Endodermal cell (in vitro differentiated cells): ENCODE measurements at regions not wholly inside any gene's neighbourhood (a gene's known extent, or its start where the extent isn't known, plus 50 kb on each side); places are given as distances from the start of the nearest gene placed in this dataset.
A peak's percentile ranks its signal among the peaks of the same experiment; 100 is the strongest.

Experiments
- DNase-seq: peaks from one replicate; pipeline ENCODE4 v3.0.0-alpha.2; 2017
- H3K27ac ChIP-seq: 2 replicates; pipeline ENCODE4 v1.5.1; 2013; ENCODE audit warnings: mild to moderate bottlenecking, low read depth, low read length, moderate library complexity
- H3K27me3 ChIP-seq: 2 replicates; pipeline ENCODE4 v1.6.1; 2013; ENCODE audit warnings: mild to moderate bottlenecking, low read length, moderate library complexity; ENCODE audit not compliant: insufficient read depth, control insufficient read depth, poor library complexity, severe bottlenecking
- H3K36me3 ChIP-seq: 2 replicates; pipeline ENCODE4 v1.7.0; 2013; ENCODE audit warnings: mild to moderate bottlenecking, low read length, moderate library complexity; ENCODE audit not compliant: control insufficient read depth, insufficient read depth
- H3K4me1 ChIP-seq: one replicate; pipeline ENCODE4 v1.7.0; 2013; ENCODE audit warnings: low read length; ENCODE audit not compliant: control insufficient read depth, insufficient read depth
- H3K4me3 ChIP-seq: 2 replicates; pipeline ENCODE4 v1.5.1; 2013; ENCODE audit warnings: mild to moderate bottlenecking, low read length, moderate library complexity
- H3K9ac ChIP-seq: 2 replicates; pipeline ENCODE4 v1.6.1; 2013; ENCODE audit warnings: mild to moderate bottlenecking, low read length, moderate library complexity; ENCODE audit not compliant: poor library complexity, severe bottlenecking; ENCODE audit errors: extremely low read depth
- H3K9me3 ChIP-seq: 2 replicates; pipeline ENCODE4 v1.6.1; 2013; ENCODE audit warnings: mild to moderate bottlenecking, low read length, moderate library complexity; ENCODE audit not compliant: control insufficient read depth
- H3K27ac Mint-ChIP-seq: 2 replicates; pipeline ENCODE4 v1.8.0; 2020; ENCODE audit warnings: mixed read lengths
- H3K27me3 Mint-ChIP-seq: 2 replicates; pipeline ENCODE4 v1.8.0; 2021; ENCODE audit warnings: mild to moderate bottlenecking, mixed read lengths; ENCODE audit not compliant: insufficient read depth
- H3K36me3 Mint-ChIP-seq: 2 replicates; pipeline ENCODE4 v1.8.0; 2020; ENCODE audit warnings: low read depth, mixed read lengths
- H3K4me1 Mint-ChIP-seq: 2 replicates; pipeline ENCODE4 v1.8.0; 2020; ENCODE audit warnings: mixed read lengths
- H3K4me3 Mint-ChIP-seq: 2 replicates; pipeline ENCODE4 v1.8.0; 2020; ENCODE audit warnings: mild to moderate bottlenecking, moderate library complexity, mixed read lengths
- H3K9me3 Mint-ChIP-seq: 2 replicates; pipeline ENCODE4 v1.8.0; 2020; ENCODE audit warnings: mild to moderate bottlenecking, mixed read lengths
- WGBS, 2 experiments: methylation state at CpG; one replicate each; pipeline versions ENCODE4 v1.1.5 to v1.1.7; 2013; ENCODE audit warnings: missing lambda C conversion rate in 2 of 2, mixed read lengths in 1 of 2; ENCODE audit not compliant: insufficient coverage in 1 of 2, insufficient read length in 1 of 2; 5-methylcytosine and 5-hydroxymethylcytosine counted together
- TF ChIP-seq, protein P1 (sequence below): fragments of 200-600 bp; sonication (generic); conservative IDR thresholded peaks from 2 replicates; pipeline ENCODE4 v1.5.0; 2021; ENCODE audit warnings: antibody characterized with exemption, mild to moderate bottlenecking

DNA sequence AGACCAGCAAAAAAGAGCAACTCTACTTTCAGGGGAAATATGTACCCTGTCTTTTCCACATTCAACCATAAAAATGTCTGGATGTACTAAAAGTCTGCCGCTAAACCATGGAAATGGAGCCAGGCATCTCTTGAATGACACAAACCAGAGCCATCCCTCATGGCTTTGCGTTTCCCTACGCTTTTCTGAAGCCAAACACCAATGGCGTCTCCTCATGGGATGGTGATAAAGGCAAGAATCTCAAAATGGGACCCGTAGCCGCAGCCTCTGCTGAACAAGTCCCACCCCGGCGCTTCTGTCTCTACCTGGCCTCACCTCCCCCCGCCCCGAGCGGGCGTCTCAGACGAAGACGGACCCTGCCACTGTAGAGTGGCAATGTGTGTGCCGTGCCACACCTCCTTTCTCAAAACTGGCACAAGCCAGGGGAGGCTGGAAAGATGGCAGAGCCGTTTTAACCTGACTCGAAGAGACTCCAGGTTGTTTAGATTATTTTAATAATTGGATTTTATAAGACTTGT, 80.3 kb upstream of the AFDN start:
- H3K27ac Mint-ChIP-seq = peak overlapping the region; percentile 26

DNA sequence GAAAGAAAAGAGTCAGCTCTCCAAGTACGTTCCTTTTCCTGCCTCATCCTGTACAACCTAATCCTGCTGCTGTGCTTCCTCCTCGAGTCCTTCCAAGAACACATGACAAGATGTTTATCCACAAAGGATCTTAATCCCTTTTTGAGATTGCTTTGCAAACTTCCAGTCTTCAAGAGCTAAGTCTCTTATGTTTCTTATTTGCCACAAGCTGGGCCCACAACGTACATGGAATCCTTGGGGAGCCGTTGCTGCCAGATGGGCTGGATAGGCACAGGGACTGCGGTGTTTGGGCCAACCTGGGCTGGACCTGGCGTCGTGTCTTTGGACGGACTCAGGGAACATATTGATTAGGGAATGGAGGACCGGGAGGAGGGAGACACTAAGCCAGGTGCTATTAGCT, 79.7 kb upstream of the AFDN start:
- H3K4me3 ChIP-seq = no peak overlapping the region
- H3K9me3 Mint-ChIP-seq = peaks cover 4% of the 10 kb centered on the region
- peak overlapping the region; percentile 16 for H3K27ac Mint-ChIP-seq
- WGBS, 2 experiments = 90 to 96% methylated on average over 7 to 9 of the region's 9 CpGs
- TF ChIP-seq, protein P1, sequence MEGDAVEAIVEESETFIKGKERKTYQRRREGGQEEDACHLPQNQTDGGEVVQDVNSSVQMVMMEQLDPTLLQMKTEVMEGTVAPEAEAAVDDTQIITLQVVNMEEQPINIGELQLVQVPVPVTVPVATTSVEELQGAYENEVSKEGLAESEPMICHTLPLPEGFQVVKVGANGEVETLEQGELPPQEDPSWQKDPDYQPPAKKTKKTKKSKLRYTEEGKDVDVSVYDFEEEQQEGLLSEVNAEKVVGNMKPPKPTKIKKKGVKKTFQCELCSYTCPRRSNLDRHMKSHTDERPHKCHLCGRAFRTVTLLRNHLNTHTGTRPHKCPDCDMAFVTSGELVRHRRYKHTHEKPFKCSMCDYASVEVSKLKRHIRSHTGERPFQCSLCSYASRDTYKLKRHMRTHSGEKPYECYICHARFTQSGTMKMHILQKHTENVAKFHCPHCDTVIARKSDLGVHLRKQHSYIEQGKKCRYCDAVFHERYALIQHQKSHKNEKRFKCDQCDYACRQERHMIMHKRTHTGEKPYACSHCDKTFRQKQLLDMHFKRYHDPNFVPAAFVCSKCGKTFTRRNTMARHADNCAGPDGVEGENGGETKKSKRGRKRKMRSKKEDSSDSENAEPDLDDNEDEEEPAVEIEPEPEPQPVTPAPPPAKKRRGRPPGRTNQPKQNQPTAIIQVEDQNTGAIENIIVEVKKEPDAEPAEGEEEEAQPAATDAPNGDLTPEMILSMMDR = no peak
- no peak overlapping the region for H3K27ac ChIP-seq
- no peak overlapping the region for H3K4me3 Mint-ChIP-seq
- peaks cover 8% of the 10 kb centered on the region for H3K9me3 ChIP-seq
- peaks cover 42% of the 10 kb centered on the region for H3K4me1 ChIP-seq
- H3K36me3 ChIP-seq = no peaks in the 10 kb centered on the region
- no peaks in the 10 kb centered on the region for H3K36me3 Mint-ChIP-seq
- no peak overlapping the region for H3K9ac ChIP-seq
- peaks cover 58% of the 10 kb centered on the region for H3K4me1 Mint-ChIP-seq
- DNase-seq = peak; percentile 49
- H3K27me3 Mint-ChIP-seq = no peaks in the 10 kb centered on the region
- no peaks in the 10 kb centered on the region for H3K27me3 ChIP-seq

More for the DNA sequence above, 80.3 kb upstream of the AFDN start:
- H3K27ac ChIP-seq = no peak overlapping the region
- Mint-ChIP-seq H3K27me3 (no peaks in the 10 kb centered on the region), H3K4me3 (no peak overlapping the region), H3K36me3 (no peaks in the 10 kb centered on the region), H3K4me1 (peaks cover 54% of the 10 kb centered on the region), H3K9me3 (peaks cover 4% of the 10 kb centered on the region)
- no peaks in the 10 kb centered on the region for H3K36me3 ChIP-seq
- TF ChIP-seq, protein P1 = no peak
- no peak overlapping the region for H3K4me3 ChIP-seq
- no peak overlapping the region for H3K9ac ChIP-seq
- peak; percentile 30 for DNase-seq
- H3K9me3 ChIP-seq = peaks cover 8% of the 10 kb centered on the region
- 94 to 95% methylated on average over 13 to 17 of the region's 17 CpGs for WGBS, 2 experiments
- H3K27me3 ChIP-seq = no peaks in the 10 kb centered on the region
- peaks cover 42% of the 10 kb centered on the region for H3K4me1 ChIP-seq

DNA sequence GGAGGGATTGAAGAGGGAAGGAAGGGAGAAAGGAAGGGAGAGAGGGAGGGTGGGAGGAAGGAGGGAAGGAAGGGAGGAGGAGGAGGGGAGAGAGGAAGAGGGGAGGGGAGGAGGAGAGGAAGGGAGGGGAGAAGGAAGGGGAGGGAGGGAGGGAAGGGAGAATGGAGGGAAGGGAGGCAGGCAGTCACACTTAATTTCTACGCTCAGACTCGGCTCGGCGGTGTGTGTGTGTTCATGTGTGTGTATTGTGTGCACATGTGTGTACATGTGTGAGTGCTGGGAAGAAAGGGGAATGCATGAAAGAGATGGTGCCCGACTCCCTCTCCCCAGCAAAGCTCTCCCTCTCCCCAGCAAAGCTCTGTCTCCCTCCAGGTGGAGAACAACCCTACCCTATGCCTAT, 79.1 kb upstream of the AFDN start:
- Mint-ChIP-seq H3K4me3 (no peak overlapping the region), H3K4me1 (peaks cover 57% of the 10 kb centered on the region), H3K36me3 (no peaks in the 10 kb centered on the region), H3K27ac (no peak overlapping the region), H3K9me3 (peaks cover 8% of the 10 kb centered on the region), H3K27me3 (no peaks in the 10 kb centered on the region)
- no peak overlapping the region for H3K9ac ChIP-seq
- no peak overlapping the region for H3K27ac ChIP-seq
- DNase-seq = peak; percentile 38
- peaks cover 42% of the 10 kb centered on the region for H3K4me1 ChIP-seq
- H3K9me3 ChIP-seq = peaks cover 8% of the 10 kb centered on the region
- WGBS, 2 experiments = 100% methylated on average over 4 of the region's 5 CpGs; no CpG with 5 or more reads in 1 of the 2 experiments
- TF ChIP-seq, protein P1 = no peak
- H3K4me3 ChIP-seq = no peak overlapping the region
- no peaks in the 10 kb centered on the region for H3K36me3 ChIP-seq
- no peaks in the 10 kb centered on the region for H3K27me3 ChIP-seq
